Common myeloid progenitor, CD34-positive (primary cell): ENCODE measurements at regions not wholly inside any gene's neighbourhood (a gene's known extent, or its start where the extent isn't known, plus 50 kb on each side); places are given as distances from the start of the nearest gene placed in this dataset.

Experiments
- CTCF ChIA-PET: fragments of 350-600 bp; sonication (Branson Sonifier 250); formaldehyde crosslinking; loops from one replicate; lab custom pipeline; 2021; ENCODE audit warnings: antibody characterized with exemption; lab: Charles Lee
- POLR2A ChIA-PET: fragments of 350-600 bp; sonication (Branson Sonifier 250); formaldehyde crosslinking; loops from one replicate; lab custom pipeline; 2021; ENCODE audit warnings: antibody characterized with exemption; lab: Charles Lee
- DNase-seq, 3 donors: peaks; one replicate each; pipeline versions ENCODE4 v3.0.0 to v3.0.0-alpha.2; 2013
- H3K27ac ChIP-seq, 2 experiments: 1 replicate in 1 of 2; 2 replicates in 1 of 2; pipeline ENCODE4 v1.7.0; 2013; ENCODE audit warnings: inconsistent platforms in 2 of 2, low read length in 2 of 2, mild to moderate bottlenecking in 2 of 2, low read depth in 1 of 2, moderate library complexity in 1 of 2; ENCODE audit not compliant: severe bottlenecking in 2 of 2, insufficient read depth in 1 of 2, poor library complexity in 1 of 2
- H3K27me3 ChIP-seq, 5 experiments: replicated peaks in 2 of 5; 1 replicate in 3 of 5; 2 replicates in 2 of 5; pipeline versions ENCODE4 v1.6.1 to v1.7.0; 2013; ENCODE audit warnings: low read length in 4 of 5, mild to moderate bottlenecking in 2 of 5, moderate library complexity in 2 of 5, inconsistent platforms in 1 of 5; ENCODE audit not compliant: insufficient read depth in 5 of 5, control insufficient read depth in 4 of 5
- H3K36me3 ChIP-seq, 4 experiments: 1 replicate in 2 of 4; 2 replicates in 2 of 4; pipeline versions ENCODE4 v1.6.1 to v1.7.0; 2013; ENCODE audit warnings: low read length in 3 of 4, control low read depth in 1 of 4, mild to moderate bottlenecking in 1 of 4; ENCODE audit not compliant: control insufficient read depth in 4 of 4, insufficient read depth in 4 of 4
- H3K4me1 ChIP-seq, 4 experiments: 1 replicate in 3 of 4; 2 replicates in 1 of 4; pipeline versions ENCODE4 v1.6.1 to v1.7.1; 2013; ENCODE audit warnings: low read length in 3 of 4, mild to moderate bottlenecking in 3 of 4, control low read depth in 1 of 4, inconsistent platforms in 1 of 4, moderate library complexity in 1 of 4; ENCODE audit not compliant: control insufficient read depth in 4 of 4, insufficient read depth in 4 of 4; ENCODE audit errors: control extremely low read depth in 1 of 4
- H3K4me3 ChIP-seq, 7 experiments: 1 replicate in 4 of 7; 2 replicates in 3 of 7; pipeline versions ENCODE4 v1.5.1 to v1.7.0; 2013; ENCODE audit warnings: mild to moderate bottlenecking in 7 of 7, low read length in 6 of 7, moderate library complexity in 6 of 7, inconsistent platforms in 2 of 7, low read depth in 2 of 7, control low read depth in 1 of 7; ENCODE audit not compliant: insufficient read depth in 4 of 7, control insufficient read depth in 1 of 7; ENCODE audit errors: extremely low read depth in 1 of 7
- H3K9me3 ChIP-seq, 5 experiments: 1 replicate in 4 of 5; 2 replicates in 1 of 5; pipeline versions ENCODE4 v1.6.1 to v1.7.1; 2013; ENCODE audit warnings: low read length in 4 of 5, mild to moderate bottlenecking in 2 of 5, inconsistent platforms in 1 of 5, low read depth in 1 of 5, moderate library complexity in 1 of 5; ENCODE audit not compliant: control insufficient read depth in 4 of 5, insufficient read depth in 2 of 5; ENCODE audit errors: control extremely low read depth in 1 of 5
- WGBS: methylation state at CpG from one replicate; pipeline ENCODE4 v1.1.5; 2013; ENCODE audit not compliant: insufficient coverage; 5-methylcytosine and 5-hydroxymethylcytosine counted together

DNA sequence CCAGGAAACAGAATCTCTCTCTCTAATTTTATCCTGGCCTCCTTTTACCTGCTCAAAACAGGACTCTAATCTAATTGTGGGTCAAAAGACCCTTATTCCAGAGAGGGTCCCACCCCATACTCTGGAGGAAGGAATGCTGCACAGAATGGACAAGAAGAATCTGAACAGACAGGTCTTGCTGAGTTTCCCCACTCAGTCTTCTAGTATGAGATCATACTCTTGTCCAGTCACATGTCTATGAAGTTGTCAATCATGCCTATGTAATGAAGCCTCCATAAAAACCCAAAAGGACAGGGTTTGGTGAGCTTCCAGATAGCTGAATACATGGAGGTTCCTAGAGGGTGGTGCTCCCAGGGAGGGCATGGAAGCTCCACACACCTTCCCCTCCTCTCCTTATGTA lies 123.9 kb upstream of the FER start:
- H3K4me3 ChIP-seq, result no peak overlapping the region
- no peak overlapping the region for H3K27ac ChIP-seq
- no peaks in the 10 kb centered on the region for H3K9me3 ChIP-seq
- POLR2A ChIA-PET, result no interaction called here
- no peaks in the 10 kb centered on the region for H3K27me3 ChIP-seq
- CTCF ChIA-PET, result no interaction called here
- H3K36me3 ChIP-seq, result no peaks in the 10 kb centered on the region
- no peak for DNase-seq
- no peaks in the 10 kb centered on the region for H3K4me1 ChIP-seq

DNA sequence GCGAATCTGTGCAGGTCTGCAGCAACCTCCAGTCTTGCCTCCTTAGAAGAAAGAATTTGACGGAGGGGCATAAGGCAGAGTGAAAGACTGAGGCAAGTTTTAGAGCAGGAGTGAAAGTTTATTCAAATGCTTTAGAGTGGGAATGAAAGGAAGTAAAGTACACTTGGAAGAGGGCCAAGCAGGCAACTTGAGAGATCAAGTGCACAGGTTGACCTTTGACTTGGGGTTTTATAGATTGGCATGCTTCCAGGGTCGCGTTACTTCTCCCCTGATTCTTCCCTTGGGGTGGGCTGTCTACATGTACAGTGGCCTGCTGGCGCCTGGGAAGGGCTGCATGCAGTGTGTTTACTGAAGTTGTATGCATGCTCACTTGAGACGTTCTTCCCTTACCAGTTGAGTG lies 127.2 kb upstream of the FER start:
- no peaks in the 10 kb centered on the region for H3K36me3 ChIP-seq
- H3K27ac ChIP-seq, result no peak overlapping the region
- WGBS, result 92% methylated on average over 3 of the region's 6 CpGs
- H3K4me3 ChIP-seq, result no peak overlapping the region
- no peaks in the 10 kb centered on the region for H3K27me3 ChIP-seq
- POLR2A ChIA-PET, result no interaction called here
- no peaks in the 10 kb centered on the region for H3K4me1 ChIP-seq
- CTCF ChIA-PET, result no interaction called here
- no peak for DNase-seq
- no peaks in the 10 kb centered on the region for H3K9me3 ChIP-seq

DNA sequence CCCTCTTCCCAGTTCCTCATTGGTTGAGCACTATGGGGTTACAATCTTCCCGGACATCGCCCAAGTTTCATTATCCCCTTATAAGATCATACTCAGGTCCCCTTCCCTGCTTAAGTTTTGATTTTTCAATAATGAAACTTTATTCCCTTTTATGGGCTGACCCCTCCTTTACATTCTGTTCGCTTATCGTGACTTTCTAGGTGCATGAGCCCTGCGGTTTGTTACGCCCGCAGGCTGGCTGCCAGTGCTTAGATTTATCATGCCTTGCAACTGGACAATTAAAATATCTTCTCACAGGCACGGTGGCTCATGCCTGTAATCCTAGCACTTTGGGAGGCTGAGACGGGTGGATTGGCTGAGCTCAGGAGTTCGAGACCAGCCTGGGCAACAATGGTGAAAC lies 127.9 kb upstream of the FER start:
- no peaks in the 10 kb centered on the region for H3K36me3 ChIP-seq
- POLR2A ChIA-PET, result no interaction called here
- WGBS, result 100% methylated on average over 10 of the region's 10 CpGs
- no peak overlapping the region for H3K4me3 ChIP-seq
- H3K4me1 ChIP-seq, result no peaks in the 10 kb centered on the region
- no peaks in the 10 kb centered on the region for H3K9me3 ChIP-seq
- CTCF ChIA-PET, result no interaction called here
- H3K27ac ChIP-seq, result no peak overlapping the region
- no peaks in the 10 kb centered on the region for H3K27me3 ChIP-seq
- DNase-seq, result no peak

DNA sequence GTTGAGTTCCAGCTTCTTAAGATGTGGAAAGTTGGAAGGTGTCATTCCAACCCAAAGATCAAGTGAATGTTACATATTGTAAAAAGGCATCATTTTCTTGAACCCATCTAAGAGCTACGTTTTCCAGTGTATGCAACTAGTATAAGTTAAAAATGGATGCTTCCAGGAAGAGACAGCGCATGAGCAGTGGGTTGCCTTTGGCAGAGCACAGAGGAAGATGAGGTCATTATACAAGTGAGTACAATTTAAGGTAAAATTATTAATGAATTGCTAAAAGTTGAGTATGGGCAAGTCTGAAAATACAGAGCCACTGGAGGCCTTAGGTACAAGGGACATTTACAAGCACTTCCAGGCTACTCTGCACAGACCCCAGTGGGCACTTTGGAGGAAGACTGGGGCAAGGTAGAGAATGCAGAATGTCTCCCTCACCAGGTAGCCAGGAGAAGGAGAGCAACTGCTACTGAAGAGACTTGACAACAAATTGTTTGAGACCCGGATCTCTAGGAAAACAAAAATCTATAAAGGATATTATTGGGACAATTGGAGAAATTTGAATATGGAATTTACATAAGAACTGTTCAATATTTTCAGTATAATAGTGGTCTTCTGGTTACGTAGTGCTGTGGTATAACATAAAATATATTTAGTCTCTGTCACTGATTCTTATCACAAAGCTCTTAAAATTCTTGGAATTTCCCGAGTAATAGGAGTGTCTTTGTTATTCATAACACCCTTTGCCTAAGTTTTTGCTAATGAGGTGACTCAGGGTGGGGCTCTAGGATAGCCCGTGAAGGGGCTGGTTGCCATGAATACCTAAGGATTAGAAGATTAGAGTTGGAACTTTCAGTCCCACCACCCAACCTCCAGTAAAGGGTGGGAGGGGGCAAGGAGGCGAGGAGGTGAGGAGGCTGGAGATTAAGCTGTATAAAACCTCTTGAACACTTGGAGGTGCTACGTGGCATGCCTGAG lies 129.9 kb upstream of the FER start:
- 94% methylated on average over 3 of the region's 8 CpGs for WGBS
- ChIA-PET POLR2A (no interaction called here), CTCF (no interaction called here)
- no peaks in the 10 kb centered on the region for H3K4me1 ChIP-seq
- H3K9me3 ChIP-seq, result peaks cover 0 to 2% (median 0%) of the 10 kb centered on the region in 5 experiments
- no peak for DNase-seq
- H3K36me3 ChIP-seq, result no peaks in the 10 kb centered on the region
- H3K4me3 ChIP-seq, result no peak overlapping the region
- H3K27me3 ChIP-seq, result no peaks in the 10 kb centered on the region
- no peak overlapping the region for H3K27ac ChIP-seq

DNA sequence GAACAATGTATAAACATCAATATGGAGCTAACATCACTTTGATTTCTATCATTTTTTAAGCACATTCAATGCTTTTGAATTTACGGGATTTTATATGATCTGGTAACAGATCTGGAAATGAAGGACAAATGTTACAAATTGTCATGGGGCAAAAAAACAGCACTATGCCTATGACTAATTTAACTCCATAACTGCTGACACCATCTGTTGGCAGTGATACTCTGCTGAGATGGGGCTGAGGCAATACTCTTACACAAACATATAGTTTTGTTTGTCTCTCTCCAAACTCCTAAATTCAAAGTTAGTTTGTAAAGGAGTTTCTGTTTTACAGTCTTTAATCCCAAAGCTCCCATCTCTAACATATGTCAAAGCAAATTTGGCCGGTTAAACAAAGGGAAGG lies 132.5 kb upstream of the FER start:
- no peaks in the 10 kb centered on the region for H3K36me3 ChIP-seq
- H3K27me3 ChIP-seq, result no peaks in the 10 kb centered on the region
- CTCF ChIA-PET, result no interaction called here
- peaks cover 0 to 4% (median 0%) of the 10 kb centered on the region in 5 experiments for H3K9me3 ChIP-seq
- POLR2A ChIA-PET, result no interaction called here
- no CpG with 5 or more reads among the region's 2 CpGs for WGBS
- H3K27ac ChIP-seq, result no peak overlapping the region
- no peaks in the 10 kb centered on the region for H3K4me1 ChIP-seq
- H3K4me3 ChIP-seq, result no peak overlapping the region
- no peak for DNase-seq

DNA sequence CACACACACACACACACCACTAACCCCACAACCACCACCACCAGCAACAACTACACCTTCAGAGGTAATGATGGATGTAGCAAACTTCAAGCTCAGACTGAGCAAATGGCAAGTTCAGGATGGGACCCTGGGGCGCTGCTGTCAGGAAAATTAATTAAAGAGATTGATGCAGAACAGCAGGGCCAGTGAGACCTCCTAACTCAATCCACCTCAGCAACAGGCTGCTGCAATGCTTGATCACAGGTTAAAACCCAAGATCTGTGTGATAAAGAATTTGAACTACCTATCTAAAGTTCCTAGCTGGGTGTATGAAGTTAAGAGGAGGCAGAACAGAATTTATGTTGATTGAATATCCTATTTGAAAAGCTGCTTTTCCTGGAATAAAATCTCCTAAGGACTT lies 140.3 kb upstream of the FER start:
- no peak overlapping the region for H3K4me3 ChIP-seq
- ChIA-PET CTCF (interaction anchor here (0.6 kb wide), 1 partner anchor 146 kb away, joined by 3 read pairs; no protein-coding TSS in a partner anchor), POLR2A (no interaction called here)
- H3K4me1 ChIP-seq, result peaks cover 0 to 6% (median under 1%) of the 10 kb centered on the region in 4 experiments
- H3K27ac ChIP-seq, result no peak overlapping the region
- H3K27me3 ChIP-seq, result no peaks in the 10 kb centered on the region
- H3K9me3 ChIP-seq, result peaks cover 0 to under 1% (median 0%) of the 10 kb centered on the region in 5 experiments
- no peak for DNase-seq
- 100% methylated on average over 1 of the region's 1 CpG for WGBS
- no peaks in the 10 kb centered on the region for H3K36me3 ChIP-seq

DNA sequence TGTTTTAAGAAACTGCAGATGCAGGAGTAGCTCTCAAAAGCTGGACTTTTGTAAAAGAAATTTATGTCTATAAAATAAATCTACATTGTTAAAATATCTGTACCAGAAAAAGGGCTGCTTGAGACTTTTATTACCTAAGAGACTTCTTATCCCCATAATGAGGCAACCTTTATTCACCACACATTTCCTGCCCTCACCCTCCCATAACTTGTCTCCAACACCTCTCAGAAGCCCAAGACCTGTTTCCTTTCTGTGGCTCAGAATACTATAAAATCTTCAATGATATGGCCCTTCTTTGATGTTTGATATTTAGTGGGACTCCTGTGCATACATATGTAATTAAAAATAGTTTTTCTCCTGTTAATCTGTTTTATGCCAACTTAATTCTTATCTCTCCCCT lies 141.5 kb upstream of the FER start:
- Histone ChIP-seq H3K27ac (no peak overlapping the region), H3K27me3 (no peaks in the 10 kb centered on the region), H3K4me1 (peaks cover 0 to 6% (median under 1%) of the 10 kb centered on the region in 4 experiments), H3K4me3 (no peak overlapping the region), H3K36me3 (no peaks in the 10 kb centered on the region), H3K9me3 (no peaks in the 10 kb centered on the region)
- DNase-seq, result peak in 2 of 3 donors; percentile 4 to 5
- ChIA-PET POLR2A (no interaction called here), CTCF (no interaction called here)
